Stimulated activated CD4-positive, alpha-beta T cell treated with anti-CD3 and anti-CD28 coated beads, TNF-alpha, amount 100 ng/mL, for 48 hours (primary cell): ENCODE measurements at regions not wholly inside any gene's neighbourhood (a gene's known extent, or its start where the extent isn't known, plus 50 kb on each side); places are given as distances from the start of the nearest gene placed in this dataset.
"Not testable (repeated sequence)": the region's sequence is repeated elsewhere in the genome, so short reads cannot be mapped to it uniquely, and the experiment has no call there.

Experiments
- DNase-seq, 3 donors: peaks; one replicate each; pipeline ENCODE4 v3.0.0-alpha.2; 2020; ENCODE audit warnings: low read depth in 3 of 3

- no peak for DNase-seq
Measured at GRCh38 chr4:114249561-114249960, 270.1 kb upstream of the ARSJ start.

- no peak for DNase-seq
Measured at GRCh38 chr4:114249976-114250375, 270.5 kb upstream of the ARSJ start.

- DNase-seq, result no peak
Measured at GRCh38 chr4:114250439-114250891, 271.0 kb upstream of the ARSJ start.

- no peak for DNase-seq
Measured at GRCh38 chr4:114251020-114251419, 271.6 kb upstream of the ARSJ start.

- DNase-seq, result no peak
Measured at GRCh38 chr4:114252499-114252898, 273.1 kb upstream of the ARSJ start.

- DNase-seq, result no peak
Measured at GRCh38 chr4:114257501-114257900, 278.1 kb upstream of the ARSJ start.

- not testable (repeated sequence) for DNase-seq
Measured at GRCh38 chr4:114262421-114262820, 283.0 kb upstream of the ARSJ start.

GRCh38 chr4:114263233-114263632, 283.8 kb upstream of the ARSJ start:
- DNase-seq, result no peak

GRCh38 chr4:114264452-114264851, 285.0 kb upstream of the ARSJ start:
- DNase-seq, result no peak

- no peak for DNase-seq
Measured at GRCh38 chr4:114264877-114265291, 285.4 kb upstream of the ARSJ start.

- DNase-seq, result no peak
Measured at GRCh38 chr4:114265342-114265741, 285.9 kb upstream of the ARSJ start.

GRCh38 chr4:114267976-114268375, 288.5 kb upstream of the ARSJ start:
- no peak for DNase-seq

GRCh38 chr4:114271031-114271430, 291.6 kb upstream of the ARSJ start:
- DNase-seq, result no peak

- no peak for DNase-seq
Measured at GRCh38 chr4:114272226-114272625, 292.8 kb upstream of the ARSJ start.

GRCh38 chr4:114273238-114273637, 293.8 kb upstream of the ARSJ start:
- no peak for DNase-seq

- no peak for DNase-seq
Measured at GRCh38 chr4:114277690-114278089, 298.2 kb upstream of the ARSJ start.

- no peak for DNase-seq
Measured at GRCh38 chr4:114279066-114279465, 299.6 kb upstream of the ARSJ start.

GRCh38 chr4:114279711-114280110, 300.3 kb upstream of the ARSJ start:
- DNase-seq, result no peak

GRCh38 chr4:114280645-114281044, 301.2 kb upstream of the ARSJ start:
- DNase-seq, result no peak

GRCh38 chr4:114281164-114281960, 301.9 kb upstream of the ARSJ start:
- no peak for DNase-seq

GRCh38 chr4:114282937-114283336, 303.5 kb upstream of the ARSJ start:
- DNase-seq, result no peak

GRCh38 chr4:114284629-114285028, 305.2 kb upstream of the ARSJ start:
- no peak for DNase-seq

GRCh38 chr4:114286262-114286810, 306.9 kb upstream of the ARSJ start:
- no peak for DNase-seq
